Umbilical cord (tissue), 1 donor: ENCODE measurements at regions not wholly inside any gene's neighbourhood (a gene's known extent, or its start where the extent isn't known, plus 50 kb on each side); places are given as distances from the start of the nearest gene placed in this dataset.

ENCODE experiments used
- DNase-seq: peaks from one replicate; pipeline ENCODE4 v3.0.0-alpha.2; 2015; ENCODE audit warnings: low spot score

GRCh38 chr2:15778529-15779219, 161.7 kb upstream of the MYCN start:
- DNase-seq: no peak

- DNase-seq: no peak
Observed at GRCh38 chr2:15779381-15780041, 160.8 kb upstream of the MYCN start.

DNA sequence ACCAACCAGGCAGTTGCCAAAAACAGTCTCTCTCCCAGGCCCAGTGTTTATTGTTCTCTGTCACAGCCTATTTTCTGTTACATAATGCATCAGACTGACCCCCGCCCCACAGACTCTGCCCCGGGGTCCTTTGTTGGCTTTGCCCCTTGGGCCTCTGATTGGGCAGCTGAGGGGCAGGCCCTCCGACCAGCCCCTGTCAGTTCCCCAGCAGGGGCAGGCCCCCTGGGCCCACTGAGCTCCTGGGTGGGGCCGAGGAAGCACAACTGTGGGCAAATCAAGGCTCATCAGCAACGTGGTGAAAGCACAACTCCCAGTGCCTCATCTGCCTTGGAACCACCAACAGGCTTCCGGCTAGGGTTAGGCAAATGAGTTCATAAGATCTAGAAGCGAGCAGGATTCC, 160.1 kb upstream of the MYCN start:
- DNase-seq: no peak

GRCh38 chr2:15780912-15781574, 159.3 kb upstream of the MYCN start:
- DNase-seq: no peak

DNA sequence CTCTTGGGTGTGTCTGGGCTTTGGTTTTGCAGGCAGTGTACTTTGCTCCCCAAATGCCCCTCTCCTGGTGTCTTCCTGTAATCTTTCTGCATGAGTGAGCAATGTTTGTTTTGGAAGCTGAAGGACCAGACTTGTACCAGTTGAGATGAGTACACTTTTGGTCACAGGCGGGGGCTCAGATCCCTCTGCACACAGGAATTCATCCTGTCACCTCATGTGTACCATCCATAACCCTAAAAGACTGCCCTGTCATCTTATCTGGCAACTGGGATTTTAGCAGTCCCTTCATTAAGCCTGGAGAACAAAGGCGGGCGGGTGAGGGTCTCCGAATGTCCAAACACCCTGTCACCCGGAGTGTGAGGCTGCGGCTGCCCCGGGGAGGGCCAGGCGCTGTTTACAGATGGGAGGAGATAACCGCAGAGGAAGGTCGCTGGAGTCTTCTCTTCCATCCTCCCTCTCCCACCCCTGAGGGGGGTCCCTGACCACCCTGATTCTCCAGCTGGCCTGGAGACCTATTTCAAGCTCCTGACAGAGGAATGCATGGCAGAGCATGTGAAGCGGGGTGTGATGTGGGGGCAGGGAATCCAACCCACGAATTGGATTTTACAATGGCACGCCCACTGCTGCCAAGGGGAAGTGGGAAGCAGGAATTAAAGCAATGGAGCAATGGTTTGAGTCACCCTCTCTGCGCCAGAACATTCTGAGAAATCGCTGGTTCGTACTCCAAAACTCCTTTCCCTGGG, 158.2 kb upstream of the MYCN start:
- DNase-seq: no peak

GRCh38 chr2:15782769-15783294, 157.5 kb upstream of the MYCN start:
- DNase-seq: no peak

GRCh38 chr2:15783489-15783888, 156.9 kb upstream of the MYCN start:
- no peak for DNase-seq

DNA sequence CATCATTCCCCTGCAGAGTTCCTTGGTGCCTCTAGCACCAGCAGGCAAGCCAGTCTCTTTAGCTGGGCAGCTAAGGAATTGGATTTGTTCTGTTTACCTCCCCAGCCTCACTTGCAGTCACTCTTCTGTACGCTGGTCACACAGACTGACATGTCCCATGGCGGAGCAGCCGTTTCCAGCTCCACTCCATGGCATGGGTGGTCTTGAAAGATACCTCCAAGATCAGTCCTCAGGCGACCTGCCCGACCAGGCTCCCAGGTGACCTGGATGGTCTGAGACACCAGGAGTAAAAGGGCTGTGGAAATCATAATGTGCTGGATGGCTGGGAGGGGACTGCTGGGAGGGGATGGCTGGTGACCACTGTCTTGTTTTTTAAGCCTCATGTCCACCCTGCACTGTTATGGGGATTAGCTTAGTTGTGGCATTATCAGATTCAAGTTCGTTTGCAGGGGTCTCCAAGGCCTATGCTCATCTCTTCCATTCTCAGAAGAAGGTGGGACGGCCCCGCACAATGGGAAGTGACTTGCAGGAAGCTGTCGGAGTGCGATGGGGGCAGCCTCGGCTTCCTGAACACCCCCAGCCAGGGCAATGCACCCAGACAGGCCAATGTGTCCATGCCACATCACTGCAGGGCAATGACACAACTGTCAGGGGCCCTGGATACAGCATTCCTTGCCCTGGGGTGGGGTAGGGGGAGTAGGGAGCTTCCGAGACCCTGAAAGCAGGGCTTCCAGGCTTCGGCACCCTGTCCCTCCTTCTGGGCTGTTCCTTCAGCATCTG, 156.1 kb upstream of the MYCN start:
- no peak for DNase-seq

GRCh38 chr2:15784886-15785801, 155.2 kb upstream of the MYCN start:
- DNase-seq: no peak

DNA sequence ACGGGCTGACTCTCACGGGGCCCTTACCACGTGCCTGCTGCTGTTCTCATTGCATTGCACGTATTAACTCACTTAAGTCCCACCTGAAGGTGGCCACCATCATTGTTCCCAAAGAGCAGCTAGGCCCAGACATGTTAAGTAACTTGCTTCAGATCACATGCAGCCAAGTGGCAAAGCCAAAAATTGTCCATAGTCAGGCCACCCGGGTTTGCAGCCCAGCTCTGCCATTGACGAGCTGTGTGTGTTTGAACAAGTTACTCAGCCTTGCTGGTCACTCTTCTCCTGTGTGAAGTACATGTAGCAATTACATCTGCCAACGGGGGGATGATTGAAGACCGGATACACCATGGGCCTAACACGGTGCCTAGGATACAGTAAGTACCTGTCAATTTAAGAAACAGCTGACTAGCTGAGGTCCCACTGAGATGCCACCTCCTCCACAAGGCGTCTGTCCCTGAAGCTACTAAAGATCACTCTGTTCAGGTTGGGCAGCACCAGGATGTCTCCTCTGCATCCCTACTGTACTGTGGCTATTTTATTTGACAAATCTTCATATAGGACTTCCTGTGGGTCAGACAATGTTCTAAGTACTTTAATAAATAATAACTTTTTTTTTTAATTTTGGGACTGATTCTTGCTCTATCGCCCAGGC, 154.2 kb upstream of the MYCN start:
- no peak for DNase-seq

- DNase-seq: no peak
Observed at GRCh38 chr2:15786901-15787300, 153.4 kb upstream of the MYCN start.

DNA sequence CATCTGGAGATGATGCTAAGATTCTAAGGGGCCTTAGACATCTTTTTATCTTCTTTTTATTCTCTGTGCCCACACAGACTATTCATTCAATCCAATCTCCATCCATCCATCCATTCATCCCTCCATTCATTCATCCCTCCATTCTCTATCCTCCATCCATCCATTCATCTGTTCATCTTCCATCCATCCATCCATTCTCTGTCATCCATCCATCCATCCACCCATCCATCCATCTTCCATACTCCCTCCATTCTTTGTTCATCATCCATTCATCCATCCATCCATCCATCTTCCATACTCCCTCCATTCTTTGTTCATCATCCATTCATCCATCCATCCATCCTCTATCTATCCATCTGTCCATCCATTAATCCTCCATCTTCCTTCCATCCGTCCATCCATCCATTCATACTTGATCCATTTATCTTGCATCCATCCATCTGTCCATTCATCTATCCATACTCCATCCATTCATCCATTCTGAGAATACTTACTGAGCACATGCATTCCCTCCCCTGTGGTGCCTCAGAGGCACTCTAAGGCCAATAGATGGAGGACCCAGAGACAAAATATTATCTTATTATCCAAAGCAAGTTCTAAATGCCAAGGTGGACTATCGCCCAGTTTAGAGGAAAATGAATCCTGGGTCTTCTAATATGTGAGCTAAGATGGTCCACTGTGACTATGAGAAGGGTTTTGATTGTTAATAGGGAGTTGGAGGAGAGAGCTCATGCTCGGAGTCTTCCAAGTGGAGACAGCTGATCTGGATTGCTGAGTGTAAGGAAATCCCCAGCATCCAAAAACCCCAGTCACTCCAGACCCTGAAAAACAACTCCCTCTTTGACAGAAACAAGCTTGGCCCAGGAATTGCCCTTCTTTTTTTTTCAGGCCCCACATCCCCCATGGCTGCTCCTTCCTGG, 152.6 kb upstream of the MYCN start:
- no peak for DNase-seq

- DNase-seq: no peak
Observed at GRCh38 chr2:15788455-15788829, 151.9 kb upstream of the MYCN start.

DNA sequence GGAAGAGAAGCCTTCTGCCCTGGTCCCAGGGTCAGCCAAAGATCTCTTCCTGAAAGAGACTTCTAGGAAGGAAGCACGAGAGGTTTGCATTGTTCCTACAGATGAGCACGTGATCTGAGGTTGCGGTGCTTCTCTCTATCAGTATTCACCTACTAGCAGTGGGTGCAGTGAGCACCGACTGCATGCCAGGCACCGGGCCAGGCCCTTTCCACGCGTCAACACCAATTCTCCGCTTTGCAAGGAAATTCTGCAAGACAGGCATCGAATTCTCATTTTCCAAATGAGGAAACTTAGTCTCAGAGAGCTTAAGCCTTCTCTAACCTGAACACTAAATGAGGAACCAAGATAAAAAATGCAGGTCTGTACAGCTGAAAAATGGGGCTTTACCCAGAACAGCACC, 151.5 kb upstream of the MYCN start:
- no peak for DNase-seq

- DNase-seq: no peak
Observed at GRCh38 chr2:15789381-15790062, 150.8 kb upstream of the MYCN start.

GRCh38 chr2:15790326-15790725, 150.0 kb upstream of the MYCN start:
- no peak for DNase-seq

- no peak for DNase-seq
Observed at GRCh38 chr2:15790838-15791237, 149.5 kb upstream of the MYCN start.

DNA sequence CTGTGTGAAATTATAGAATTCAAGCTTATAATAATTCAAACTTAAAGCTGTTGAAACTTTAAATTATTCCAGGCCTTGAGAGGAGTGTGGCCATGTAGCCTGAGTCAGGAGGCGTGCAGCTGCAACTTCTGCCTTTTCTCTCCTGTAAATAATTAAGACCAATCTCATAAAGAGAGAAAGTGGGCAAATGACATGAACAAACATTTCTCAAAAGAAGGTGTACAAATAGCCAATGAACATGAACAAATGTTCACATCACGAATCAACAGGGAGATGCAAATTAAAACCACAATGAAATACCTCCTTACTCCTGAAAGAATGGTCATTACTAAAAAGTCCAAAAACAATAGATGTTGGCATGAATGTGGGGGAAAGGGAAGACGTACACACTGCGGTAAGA, 149.1 kb upstream of the MYCN start:
- DNase-seq: no peak
